ENCODE measurements at regions not wholly inside any gene's neighbourhood (a gene's known extent, or its start where the extent isn't known, plus 50 kb on each side); places are given as distances from the start of the nearest gene placed in this dataset.

DNA sequence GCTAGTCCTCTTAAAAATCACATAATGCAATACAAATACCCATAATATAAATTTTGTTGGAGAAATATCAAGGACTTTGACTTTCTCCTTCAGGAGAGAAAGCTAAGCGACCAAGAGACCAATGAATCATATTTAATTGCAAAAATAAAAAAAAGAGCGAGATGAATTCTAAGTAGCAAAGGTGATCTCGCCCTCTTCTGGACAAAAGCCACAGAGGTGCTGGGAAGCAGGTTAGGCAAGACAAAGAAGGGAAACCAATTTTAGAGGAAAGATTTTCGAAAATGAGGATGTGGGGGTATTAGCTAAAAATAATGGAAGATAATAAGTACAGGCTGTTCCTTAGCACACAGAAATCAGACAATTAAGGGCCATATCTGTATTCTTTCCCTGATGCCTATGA lies 111.4 kb upstream of the PLAAT1 start:
- in situ Hi-C loops (cut with HindIII; ENCODE audit: low sequenced_read_pairs), result no loop called here
- H3K4me3 ChIP-seq (ENCODE audit: low read depth, low read length), result no peak overlapping the region
- TF ChIP-seq, protein P1, sequence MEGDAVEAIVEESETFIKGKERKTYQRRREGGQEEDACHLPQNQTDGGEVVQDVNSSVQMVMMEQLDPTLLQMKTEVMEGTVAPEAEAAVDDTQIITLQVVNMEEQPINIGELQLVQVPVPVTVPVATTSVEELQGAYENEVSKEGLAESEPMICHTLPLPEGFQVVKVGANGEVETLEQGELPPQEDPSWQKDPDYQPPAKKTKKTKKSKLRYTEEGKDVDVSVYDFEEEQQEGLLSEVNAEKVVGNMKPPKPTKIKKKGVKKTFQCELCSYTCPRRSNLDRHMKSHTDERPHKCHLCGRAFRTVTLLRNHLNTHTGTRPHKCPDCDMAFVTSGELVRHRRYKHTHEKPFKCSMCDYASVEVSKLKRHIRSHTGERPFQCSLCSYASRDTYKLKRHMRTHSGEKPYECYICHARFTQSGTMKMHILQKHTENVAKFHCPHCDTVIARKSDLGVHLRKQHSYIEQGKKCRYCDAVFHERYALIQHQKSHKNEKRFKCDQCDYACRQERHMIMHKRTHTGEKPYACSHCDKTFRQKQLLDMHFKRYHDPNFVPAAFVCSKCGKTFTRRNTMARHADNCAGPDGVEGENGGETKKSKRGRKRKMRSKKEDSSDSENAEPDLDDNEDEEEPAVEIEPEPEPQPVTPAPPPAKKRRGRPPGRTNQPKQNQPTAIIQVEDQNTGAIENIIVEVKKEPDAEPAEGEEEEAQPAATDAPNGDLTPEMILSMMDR (IDR thresholded peaks at IDR 0.05; ENCODE audit: low read depth, low read length, missing control alignments), result no peak
- DNase-seq (ENCODE audit: low read depth), result no peak

DNA sequence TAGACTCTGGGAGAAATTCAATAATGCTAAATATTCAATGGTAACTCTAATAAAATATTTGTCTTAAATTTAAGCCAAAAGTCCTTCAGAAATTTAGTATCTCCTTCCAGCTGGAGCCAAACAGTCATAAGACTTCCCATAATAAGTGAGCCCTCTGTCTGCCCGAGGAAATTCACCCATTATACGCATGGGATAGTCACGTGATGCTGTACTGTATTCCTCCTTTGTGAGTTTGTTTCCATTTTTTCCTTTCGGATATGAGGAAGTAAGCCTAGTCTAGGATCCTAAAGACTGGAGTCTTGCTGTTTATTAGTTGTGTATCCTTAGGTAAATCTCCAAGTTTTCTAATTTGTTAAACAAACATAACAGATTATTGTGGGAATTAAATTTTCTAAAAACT lies 110.4 kb upstream of the PLAAT1 start:
- in situ Hi-C loops (cut with HindIII; ENCODE audit: low sequenced_read_pairs), result no loop called here

DNA sequence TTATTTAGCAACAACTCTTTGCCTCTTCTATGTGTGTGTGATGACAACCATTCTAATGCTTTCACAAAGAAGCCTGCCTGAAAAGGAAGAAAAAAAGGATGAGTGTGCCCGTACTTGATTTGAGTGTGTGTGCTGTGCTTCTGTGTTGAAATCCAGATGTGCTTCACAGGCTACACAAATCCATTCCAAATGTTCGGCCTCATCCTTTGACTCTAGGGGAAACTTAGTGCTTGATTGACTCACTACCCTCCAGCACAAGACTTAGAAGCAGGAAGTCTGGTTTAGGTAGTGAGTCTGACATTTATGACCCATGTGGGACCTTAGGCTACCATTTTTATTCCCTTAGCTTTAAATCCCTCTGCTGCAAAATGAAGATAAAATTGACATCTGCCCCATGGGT lies 108.8 kb upstream of the PLAAT1 start:
- TF ChIP-seq, protein P1 (IDR thresholded peaks at IDR 0.05; ENCODE audit: low read depth, low read length, missing control alignments), result no peak
- DNase-seq (ENCODE audit: low read depth), result no peak
- H3K4me3 ChIP-seq (ENCODE audit: low read depth, low read length), result no peak overlapping the region
- in situ Hi-C loops (cut with HindIII; ENCODE audit: low sequenced_read_pairs), result no loop called here

More for the DNA sequence above, 110.4 kb upstream of the PLAAT1 start:
- TF ChIP-seq, protein P1 (IDR thresholded peaks at IDR 0.05; ENCODE audit: low read depth, low read length, missing control alignments), result no peak
- H3K4me3 ChIP-seq (ENCODE audit: low read depth, low read length), result no peak overlapping the region
- no peak for DNase-seq (ENCODE audit: low read depth)

DNA sequence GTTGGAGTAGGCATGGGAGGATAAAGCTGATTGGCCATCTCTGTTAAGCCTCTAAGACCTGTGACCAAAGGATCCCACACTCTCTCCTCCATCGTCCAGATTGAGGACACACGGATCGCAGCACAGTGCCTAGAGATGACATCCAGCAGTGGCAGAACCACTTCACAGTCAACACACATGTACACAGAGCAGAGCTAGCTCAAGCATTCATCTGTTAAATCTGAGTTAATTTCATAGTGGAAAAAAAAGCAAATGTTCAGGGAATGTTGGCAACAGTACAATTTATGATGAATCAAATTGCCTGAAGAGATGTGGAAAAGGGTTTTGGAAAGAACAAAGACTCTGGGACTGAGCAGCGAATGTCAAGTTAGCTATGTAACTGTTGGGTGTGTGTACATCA lies 108.1 kb upstream of the PLAAT1 start:
- in situ Hi-C loops (cut with HindIII; ENCODE audit: low sequenced_read_pairs), result no loop called here
- no peak overlapping the region for H3K4me3 ChIP-seq (ENCODE audit: low read depth, low read length)
- TF ChIP-seq, protein P1 (IDR thresholded peaks at IDR 0.05; ENCODE audit: low read depth, low read length, missing control alignments), result no peak
- peak; percentile 55 for DNase-seq (ENCODE audit: low read depth)

DNA sequence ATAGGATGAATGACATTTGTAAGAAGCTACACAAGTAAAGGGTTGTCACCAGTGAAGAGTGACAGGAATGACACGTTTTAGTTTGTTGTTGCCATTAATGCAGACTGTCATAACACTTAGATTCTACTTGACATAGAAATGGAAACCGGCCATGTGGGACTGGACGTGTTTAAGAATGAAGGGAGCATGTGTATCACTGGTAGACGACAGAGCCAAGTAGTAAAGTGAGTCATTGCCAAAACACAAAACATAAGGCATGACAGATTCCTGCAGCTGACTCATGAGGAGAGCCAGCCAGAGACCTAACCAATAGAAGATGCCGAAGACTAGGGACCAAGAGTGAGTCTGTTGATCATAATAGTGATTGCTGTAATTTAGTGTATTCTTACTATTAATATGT lies 106.2 kb upstream of the PLAAT1 start:
- in situ Hi-C loops (cut with HindIII; ENCODE audit: low sequenced_read_pairs), result no loop called here
- peak; percentile 83 for DNase-seq (ENCODE audit: low read depth)
- H3K4me3 ChIP-seq (ENCODE audit: low read depth, low read length), result no peak overlapping the region
- TF ChIP-seq, protein P1 (IDR thresholded peaks at IDR 0.05; ENCODE audit: low read depth, low read length, missing control alignments), result no peak

DNA sequence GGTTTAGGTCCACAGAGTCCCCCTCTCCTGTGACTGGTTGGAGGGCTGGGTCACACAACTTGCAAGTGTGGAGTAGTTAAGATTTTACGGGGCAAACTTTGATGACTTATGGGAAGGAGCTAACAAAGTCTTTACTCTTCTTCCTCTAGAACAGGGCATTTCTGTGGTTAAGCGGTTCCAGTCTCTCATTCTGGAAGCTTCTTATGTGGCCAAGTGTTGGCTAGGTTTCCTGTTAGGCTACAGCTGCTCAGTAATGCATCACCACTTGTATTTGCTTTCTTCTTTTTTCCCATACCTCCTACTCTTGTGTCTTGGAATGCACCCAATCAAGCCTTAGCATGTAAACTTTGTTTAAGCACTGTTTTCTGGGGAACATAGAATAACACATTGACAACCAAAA lies 100.6 kb upstream of the PLAAT1 start:
- in situ Hi-C loops (cut with HindIII; ENCODE audit: low sequenced_read_pairs), result no loop called here

More for the DNA sequence above, 100.6 kb upstream of the PLAAT1 start:
- peak; percentile 35 for DNase-seq (ENCODE audit: low read depth)
- no peak overlapping the region for H3K4me3 ChIP-seq (ENCODE audit: low read depth, low read length)
- TF ChIP-seq, protein P1 (IDR thresholded peaks at IDR 0.05; ENCODE audit: low read depth, low read length, missing control alignments), result no peak

Measured in astrocyte of the cerebellum (primary cell).